Uterus (tissue), 3 donors: ENCODE measurements at regions not wholly inside any gene's neighbourhood (a gene's known extent, or its start where the extent isn't known, plus 50 kb on each side); places are given as distances from the start of the nearest gene placed in this dataset.

Experiments
- DNase-seq, 2 donors: peaks; one replicate each; pipeline ENCODE4 v3.0.0-alpha.2; 2019 to 2020
- H3K27ac ChIP-seq, 2 donors: fragments of 200-600 bp; sonication (generic); 1 replicate in 1 of 2; 2 replicates in 1 of 2; pipeline ENCODE4 v1.5.1; 2016 to 2018
- H3K27me3 ChIP-seq, 2 donors: fragments of 200-600 bp; sonication (generic); one replicate each; pipeline ENCODE4 v1.5.1; 2018 to 2019; ENCODE audit warnings: control low read depth in 1 of 2
- H3K36me3 ChIP-seq, 2 donors: fragments of 200-600 bp; sonication (generic); one replicate each; pipeline ENCODE4 v1.5.1; 2019; ENCODE audit warnings: control low read depth in 1 of 2
- H3K4me1 ChIP-seq, 2 donors: fragments of 200-600 bp; sonication (generic); one replicate each; pipeline ENCODE4 v1.5.1; 2018 to 2019; ENCODE audit warnings: control low read depth in 1 of 2
- H3K4me3 ChIP-seq, 2 donors: fragments of 200-600 bp; sonication (generic); 1 replicate in 1 of 2; 2 replicates in 1 of 2; pipeline ENCODE4 v1.5.1; 2018 to 2019; ENCODE audit warnings: mild to moderate bottlenecking in 1 of 2
- H3K9me3 ChIP-seq, 2 donors: fragments of 200-600 bp; sonication (generic); one replicate each; pipeline ENCODE4 v1.5.1; 2019; ENCODE audit warnings: control low read depth in 1 of 2
- CTCF ChIP-seq, 4 experiments: fragments of 200-600 bp in 2 of 4; fragments of 450-650 bp in 2 of 4; sonication (generic) in 2 of 4; IDR thresholded peaks; one replicate each; pipeline ENCODE4 v1.5.1; 2016 to 2019; ENCODE audit warnings: antibody characterized with exemption in 4 of 4, mild to moderate bottlenecking in 2 of 4, moderate library complexity in 1 of 4
- POLR2A ChIP-seq, 2 donors: fragments of 450-650 bp; IDR thresholded peaks; one replicate each; pipeline ENCODE4 v1.6.1; 2016; ENCODE audit warnings: antibody characterized with exemption in 2 of 2, mild to moderate bottlenecking in 1 of 2, moderate library complexity in 1 of 2
- intact Hi-C: fragments of 100-400 bp; cut with DNase I; formaldehyde crosslinking; loops from one replicate; pipeline ENCODE4 v1.15.1; 2023; ENCODE audit warnings: low total_unique reads
- donor health status: DM: yes; HTN: yes; CAD: no.

- no peaks in the 10 kb centered on the region for H3K4me1 ChIP-seq
- intact Hi-C loops: no loop called here
- H3K4me3 ChIP-seq: no peak overlapping the region
- H3K27me3 ChIP-seq: no peaks in the 10 kb centered on the region
- H3K9me3 ChIP-seq: no peaks in the 10 kb centered on the region
- no peak for DNase-seq
- H3K36me3 ChIP-seq: no peaks in the 10 kb centered on the region
- no peak overlapping the region for H3K27ac ChIP-seq
- TF ChIP-seq POLR2A (IDR thresholded peaks at IDR 0.05): no peak
- no peak for TF ChIP-seq CTCF (IDR thresholded peaks at IDR 0.05)
These were observed 2040.1 kb upstream of the LRRTM1 start for GRCh38 chr2:82344670-82345069.

GRCh38 chr2:82342356-82342755 lies 2037.8 kb upstream of the LRRTM1 start:
- H3K27ac ChIP-seq: no peak overlapping the region
- H3K9me3 ChIP-seq: no peaks in the 10 kb centered on the region
- no peaks in the 10 kb centered on the region for H3K4me1 ChIP-seq
- no peak overlapping the region for H3K4me3 ChIP-seq
- H3K36me3 ChIP-seq: no peaks in the 10 kb centered on the region
- no peak for TF ChIP-seq POLR2A (IDR thresholded peaks at IDR 0.05)
- TF ChIP-seq CTCF (IDR thresholded peaks at IDR 0.05): no peak
- H3K27me3 ChIP-seq: no peaks in the 10 kb centered on the region
- no peak for DNase-seq
- intact Hi-C loops: no loop called here

GRCh38 chr2:82340578-82341053 lies 2036.1 kb upstream of the LRRTM1 start:
- intact Hi-C loops: no loop called here
- Histone ChIP-seq H3K9me3 (no peaks in the 10 kb centered on the region), H3K27ac (no peak overlapping the region), H3K4me3 (no peak overlapping the region), H3K27me3 (no peaks in the 10 kb centered on the region), H3K4me1 (no peaks in the 10 kb centered on the region), H3K36me3 (no peaks in the 10 kb centered on the region)
- DNase-seq: no peak
- TF ChIP-seq CTCF (IDR thresholded peaks at IDR 0.05) (no peak), POLR2A (IDR thresholded peaks at IDR 0.05) (no peak)

- Histone ChIP-seq H3K36me3 (no peaks in the 10 kb centered on the region), H3K4me1 (no peaks in the 10 kb centered on the region), H3K4me3 (no peak overlapping the region), H3K27me3 (no peaks in the 10 kb centered on the region), H3K9me3 (no peaks in the 10 kb centered on the region), H3K27ac (no peak overlapping the region)
- TF ChIP-seq POLR2A (IDR thresholded peaks at IDR 0.05) (no peak), CTCF (IDR thresholded peaks at IDR 0.05) (no peak)
- DNase-seq: no peak
- intact Hi-C loops: no loop called here
These were observed 2035.3 kb upstream of the LRRTM1 start for GRCh38 chr2:82339805-82340204.

- no peak for DNase-seq
- H3K36me3 ChIP-seq: no peaks in the 10 kb centered on the region
- H3K27ac ChIP-seq: no peak overlapping the region
- no peaks in the 10 kb centered on the region for H3K9me3 ChIP-seq
- H3K4me1 ChIP-seq: no peaks in the 10 kb centered on the region
- no peak overlapping the region for H3K4me3 ChIP-seq
- intact Hi-C loops: no loop called here
- TF ChIP-seq POLR2A (IDR thresholded peaks at IDR 0.05): no peak
- no peak for TF ChIP-seq CTCF (IDR thresholded peaks at IDR 0.05)
- H3K27me3 ChIP-seq: no peaks in the 10 kb centered on the region
These were observed 2029.1 kb upstream of the LRRTM1 start for GRCh38 chr2:82333697-82334096.
